Left ventricle myocardium inferior (tissue), 1 donor: ENCODE measurements at regions not wholly inside any gene's neighbourhood (a gene's known extent, or its start where the extent isn't known, plus 50 kb on each side); places are given as distances from the start of the nearest gene placed in this dataset.

Experiments
- DNase-seq: peaks from one replicate; pipeline ENCODE4 v3.0.0-alpha.2; 2020
- H3K27ac ChIP-seq: fragments of 200-600 bp; replicated peaks from 2 replicates; pipeline ENCODE4 v1.8.0; 2021
- H3K27me3 ChIP-seq: fragments of 200-600 bp; 2 replicates; pipeline ENCODE4 v1.8.0; 2021; ENCODE audit warnings: low read depth
- H3K36me3 ChIP-seq: fragments of 200-600 bp; 2 replicates; pipeline ENCODE4 v1.8.0; 2021
- H3K4me1 ChIP-seq: fragments of 200-600 bp; 2 replicates; pipeline ENCODE4 v1.8.0; 2021
- H3K4me3 ChIP-seq: fragments of 200-600 bp; 2 replicates; pipeline ENCODE4 v1.8.0; 2021; ENCODE audit warnings: mild to moderate bottlenecking, moderate library complexity
- H3K9me3 ChIP-seq: fragments of 200-600 bp; replicated peaks from 2 replicates; pipeline ENCODE4 v1.8.0; 2021
- intact Hi-C: fragments of 100-400 bp; cut with micrococcal nuclease; formaldehyde crosslinking; loops from one replicate; pipeline ENCODE4 v1.11.0; 2022
- TF ChIP-seq, protein P1 (sequence below): fragments of 200-600 bp; IDR thresholded peaks from 2 replicates; pipeline ENCODE4 v1.8.0; 2021; ENCODE audit warnings: antibody characterized with exemption, mild to moderate bottlenecking, borderline replicate concordance
- donor health status: DM: no; HTN: yes; CAD: no; lungs with severe emphysema.

DNA sequence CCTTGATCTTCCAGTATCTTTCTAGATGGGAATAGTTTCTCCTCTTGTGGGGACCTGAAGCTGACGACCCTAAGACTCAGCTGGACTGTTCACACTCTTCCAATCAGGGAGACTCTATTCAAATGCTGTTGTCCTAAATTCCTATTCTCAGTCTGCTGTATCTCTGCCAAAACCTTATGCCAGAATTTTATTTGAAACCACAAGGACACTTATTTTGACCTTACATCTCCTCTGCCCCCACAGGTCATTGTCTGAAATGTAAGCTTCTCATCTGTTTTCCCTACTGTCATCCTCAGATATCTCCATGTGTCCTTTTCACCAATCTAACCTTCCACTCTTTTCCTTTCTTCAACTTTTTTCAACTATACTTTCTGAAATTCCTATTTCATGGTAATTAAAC is 289.5 kb upstream of the SGK1 start:
- Histone ChIP-seq H3K27me3 (no peaks in the 10 kb centered on the region), H3K36me3 (no peaks in the 10 kb centered on the region), H3K27ac (no peak overlapping the region), H3K4me1 (peaks cover 9% of the 10 kb centered on the region), H3K4me3 (no peak overlapping the region), H3K9me3 (no peaks in the 10 kb centered on the region)
- TF ChIP-seq, protein P1, sequence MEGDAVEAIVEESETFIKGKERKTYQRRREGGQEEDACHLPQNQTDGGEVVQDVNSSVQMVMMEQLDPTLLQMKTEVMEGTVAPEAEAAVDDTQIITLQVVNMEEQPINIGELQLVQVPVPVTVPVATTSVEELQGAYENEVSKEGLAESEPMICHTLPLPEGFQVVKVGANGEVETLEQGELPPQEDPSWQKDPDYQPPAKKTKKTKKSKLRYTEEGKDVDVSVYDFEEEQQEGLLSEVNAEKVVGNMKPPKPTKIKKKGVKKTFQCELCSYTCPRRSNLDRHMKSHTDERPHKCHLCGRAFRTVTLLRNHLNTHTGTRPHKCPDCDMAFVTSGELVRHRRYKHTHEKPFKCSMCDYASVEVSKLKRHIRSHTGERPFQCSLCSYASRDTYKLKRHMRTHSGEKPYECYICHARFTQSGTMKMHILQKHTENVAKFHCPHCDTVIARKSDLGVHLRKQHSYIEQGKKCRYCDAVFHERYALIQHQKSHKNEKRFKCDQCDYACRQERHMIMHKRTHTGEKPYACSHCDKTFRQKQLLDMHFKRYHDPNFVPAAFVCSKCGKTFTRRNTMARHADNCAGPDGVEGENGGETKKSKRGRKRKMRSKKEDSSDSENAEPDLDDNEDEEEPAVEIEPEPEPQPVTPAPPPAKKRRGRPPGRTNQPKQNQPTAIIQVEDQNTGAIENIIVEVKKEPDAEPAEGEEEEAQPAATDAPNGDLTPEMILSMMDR = no peak
- intact Hi-C loops = no loop called here
- DNase-seq = no peak

DNA sequence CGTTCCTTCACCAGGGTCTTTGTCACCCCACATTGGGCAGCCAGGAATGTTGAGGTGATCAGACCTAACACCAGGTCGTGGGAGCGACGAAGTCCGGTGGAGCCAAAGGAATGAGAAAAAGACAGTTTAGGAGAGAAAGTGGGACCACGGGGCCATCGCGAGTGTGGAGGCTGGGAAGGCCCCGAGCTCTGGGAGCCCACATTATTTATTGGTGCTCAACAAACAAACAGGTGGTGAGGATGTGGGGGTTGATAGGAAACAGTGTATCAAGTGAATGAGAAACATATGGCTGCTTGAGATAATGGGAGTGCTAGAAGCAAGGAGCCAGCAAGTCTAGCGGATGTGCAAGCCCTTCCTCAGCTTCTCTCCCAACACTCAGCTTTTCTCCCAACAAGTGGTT is 287.1 kb upstream of the SGK1 start:
- Histone ChIP-seq H3K27me3 (no peaks in the 10 kb centered on the region), H3K9me3 (peaks cover 14% of the 10 kb centered on the region), H3K4me3 (no peak overlapping the region), H3K4me1 (peaks cover 6% of the 10 kb centered on the region), H3K27ac (no peak overlapping the region), H3K36me3 (no peaks in the 10 kb centered on the region)
- intact Hi-C loops = no loop called here
- TF ChIP-seq, protein P1 = no peak
- no peak for DNase-seq

- no peak for DNase-seq
- Histone ChIP-seq H3K9me3 (peaks cover 14% of the 10 kb centered on the region), H3K27ac (no peak overlapping the region), H3K4me1 (no peaks in the 10 kb centered on the region), H3K27me3 (no peaks in the 10 kb centered on the region), H3K4me3 (no peak overlapping the region), H3K36me3 (no peaks in the 10 kb centered on the region)
- intact Hi-C loops = no loop called here
- TF ChIP-seq, protein P1 = no peak
Observed at GRCh38 chr6:134604014-134604676, 286.2 kb upstream of the SGK1 start.

- Histone ChIP-seq H3K36me3 (no peaks in the 10 kb centered on the region), H3K27ac (no peak overlapping the region), H3K9me3 (peaks cover 14% of the 10 kb centered on the region), H3K27me3 (no peaks in the 10 kb centered on the region), H3K4me1 (no peaks in the 10 kb centered on the region), H3K4me3 (no peak overlapping the region)
- no peak for DNase-seq
- intact Hi-C loops = no loop called here
- TF ChIP-seq, protein P1 = no peak
Observed at GRCh38 chr6:134603561-134603960, 285.6 kb upstream of the SGK1 start.

DNA sequence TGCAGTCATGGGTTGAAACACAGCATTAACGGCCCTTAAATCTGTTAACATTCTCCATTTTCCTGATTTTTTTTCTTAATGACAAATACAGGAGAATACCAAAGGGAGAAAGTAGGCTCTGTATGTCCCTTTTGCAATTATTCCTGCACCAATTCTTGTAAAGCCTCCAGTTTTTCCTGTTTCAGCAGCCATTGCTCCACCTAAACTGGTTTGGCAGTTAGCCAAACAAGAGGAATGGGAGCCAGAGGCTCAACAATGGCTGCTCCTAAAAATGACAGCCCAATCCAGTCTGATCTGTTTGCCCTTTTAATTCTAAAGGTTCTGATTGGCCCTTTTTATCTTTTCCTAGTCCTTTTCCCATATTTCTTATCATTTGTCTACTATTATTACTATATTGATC is 284.2 kb upstream of the SGK1 start:
- no peak overlapping the region for H3K27ac ChIP-seq
- TF ChIP-seq, protein P1 = no peak
- no peaks in the 10 kb centered on the region for H3K27me3 ChIP-seq
- H3K4me1 ChIP-seq = no peaks in the 10 kb centered on the region
- no peak for DNase-seq
- intact Hi-C loops = no loop called here
- H3K9me3 ChIP-seq = peaks cover 14% of the 10 kb centered on the region
- H3K4me3 ChIP-seq = no peak overlapping the region
- no peaks in the 10 kb centered on the region for H3K36me3 ChIP-seq
